K562 (cell line): ENCODE measurements at regions not wholly inside any gene's neighbourhood (a gene's known extent, or its start where the extent isn't known, plus 50 kb on each side); places are given as distances from the start of the nearest gene placed in this dataset.

ENCODE experiments used
- HDAC8 ChIP-seq: fragments of 450-650 bp; IDR thresholded peaks from 2 replicates; pipeline ENCODE4 v1.6.1; 2016; ENCODE audit warnings: mild to moderate bottlenecking, missing genetic modification characterization, moderate library complexity, missing compliant biosample characterization
- MYC ChIP-seq, 2 experiments: fragments of 250-450 bp in 1 of 2; sonication (Bioruptor Pico) in 1 of 2; IDR thresholded peaks; 2 replicates each; pipeline versions ENCODE4 v1.5.1 to v1.6.1; 2012 to 2021; ENCODE audit warnings: low read depth in 2 of 2, borderline replicate concordance in 1 of 2, improper control_type of control experiment in 1 of 2, low read length in 1 of 2, mild to moderate bottlenecking in 1 of 2, moderate library complexity in 1 of 2
- SIRT6 ChIP-seq: IDR thresholded peaks from one replicate; pipeline ENCODE4 v1.6.1; 2012; ENCODE audit warnings: low read depth, mild to moderate bottlenecking, control low read depth, inconsistent platforms, low read length, moderate library complexity
- SUPT5H ChIP-seq: fragments of 450-650 bp; IDR thresholded peaks from 2 replicates; pipeline ENCODE4 v1.6.1; 2016
- ZNF57 ChIP-seq: fragments of 450-650 bp; formaldehyde crosslinking; IDR thresholded peaks from 2 replicates; pipeline ENCODE4 v1.4.0; 2020; ENCODE audit warnings: mild to moderate bottlenecking, moderate library complexity
- TF ChIP-seq, protein P1 (sequence below), 2 experiments: fragments of 450-650 bp in 1 of 2; sonication (generic) in 1 of 2; formaldehyde crosslinking in 1 of 2; IDR thresholded peaks; 2 replicates each; pipeline versions ENCODE4 v1.7.1 to v1.9.0; 2016 to 2022; ENCODE audit warnings: inconsistent platforms in 1 of 2, mild to moderate bottlenecking in 1 of 2, missing genetic modification reagents in 1 of 2

DNA sequence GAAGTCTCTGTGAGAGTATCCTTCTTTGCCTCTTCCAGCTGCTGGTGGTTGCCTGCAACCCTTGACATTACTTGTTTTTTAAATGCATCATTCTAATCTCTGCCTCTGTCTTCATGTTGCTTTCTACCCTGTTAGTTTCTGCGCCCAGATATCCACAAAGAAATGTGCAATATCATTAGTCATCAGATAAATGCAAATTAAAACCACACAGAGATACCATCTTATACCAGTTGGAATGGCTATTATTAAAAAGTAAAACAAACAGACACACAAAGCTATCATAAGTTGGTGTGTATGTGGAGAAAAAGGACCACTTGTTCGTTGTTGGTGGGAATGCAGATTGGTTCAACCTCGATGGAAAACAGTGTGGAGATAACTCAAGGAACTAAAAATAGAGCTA, 517.4 kb downstream of the FAT4 start (continued):
- TF ChIP-seq, protein P1, sequence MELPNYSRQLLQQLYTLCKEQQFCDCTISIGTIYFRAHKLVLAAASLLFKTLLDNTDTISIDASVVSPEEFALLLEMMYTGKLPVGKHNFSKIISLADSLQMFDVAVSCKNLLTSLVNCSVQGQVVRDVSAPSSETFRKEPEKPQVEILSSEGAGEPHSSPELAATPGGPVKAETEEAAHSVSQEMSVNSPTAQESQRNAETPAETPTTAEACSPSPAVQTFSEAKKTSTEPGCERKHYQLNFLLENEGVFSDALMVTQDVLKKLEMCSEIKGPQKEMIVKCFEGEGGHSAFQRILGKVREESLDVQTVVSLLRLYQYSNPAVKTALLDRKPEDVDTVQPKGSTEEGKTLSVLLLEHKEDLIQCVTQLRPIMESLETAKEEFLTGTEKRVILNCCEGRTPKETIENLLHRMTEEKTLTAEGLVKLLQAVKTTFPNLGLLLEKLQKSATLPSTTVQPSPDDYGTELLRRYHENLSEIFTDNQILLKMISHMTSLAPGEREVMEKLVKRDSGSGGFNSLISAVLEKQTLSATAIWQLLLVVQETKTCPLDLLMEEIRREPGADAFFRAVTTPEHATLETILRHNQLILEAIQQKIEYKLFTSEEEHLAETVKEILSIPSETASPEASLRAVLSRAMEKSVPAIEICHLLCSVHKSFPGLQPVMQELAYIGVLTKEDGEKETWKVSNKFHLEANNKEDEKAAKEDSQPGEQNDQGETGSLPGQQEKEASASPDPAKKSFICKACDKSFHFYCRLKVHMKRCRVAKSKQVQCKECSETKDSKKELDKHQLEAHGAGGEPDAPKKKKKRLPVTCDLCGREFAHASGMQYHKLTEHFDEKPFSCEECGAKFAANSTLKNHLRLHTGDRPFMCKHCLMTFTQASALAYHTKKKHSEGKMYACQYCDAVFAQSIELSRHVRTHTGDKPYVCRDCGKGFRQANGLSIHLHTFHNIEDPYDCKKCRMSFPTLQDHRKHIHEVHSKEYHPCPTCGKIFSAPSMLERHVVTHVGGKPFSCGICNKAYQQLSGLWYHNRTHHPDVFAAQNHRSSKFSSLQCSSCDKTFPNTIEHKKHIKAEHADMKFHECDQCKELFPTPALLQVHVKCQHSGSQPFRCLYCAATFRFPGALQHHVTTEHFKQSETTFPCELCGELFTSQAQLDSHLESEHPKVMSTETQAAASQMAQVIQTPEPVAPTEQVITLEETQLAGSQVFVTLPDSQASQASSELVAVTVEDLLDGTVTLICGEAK (IDR thresholded peaks at IDR 0.05): no peak
- TF ChIP-seq, protein P1 (CRISPR knock-in tag; IDR thresholded peaks at IDR 0.05): no peak
- TF ChIP-seq SIRT6 (no peak), ZNF57 (CRISPR knock-in tag) (no peak), MYC (IDR thresholded peaks at IDR 0.05; ENCODE audit: low read depth, low read length) (no peak), MYC (CRISPR knock-in tag; IDR thresholded peaks at IDR 0.05; ENCODE audit: borderline replicate concordance, low read depth) (no peak), HDAC8 (no peak), SUPT5H (no peak)
